Activated CD8-positive, alpha-beta memory T cell treated with anti-CD3 and anti-CD28 coated beads, Interleukin-2, amount 50 U/mL, for 48 hours (primary cell): ENCODE measurements at regions not wholly inside any gene's neighbourhood (a gene's known extent, or its start where the extent isn't known, plus 50 kb on each side); places are given as distances from the start of the nearest gene placed in this dataset.

Source experiments
- DNase-seq: peaks from one replicate; pipeline ENCODE4 v3.0.0-alpha.2; 2020

DNA sequence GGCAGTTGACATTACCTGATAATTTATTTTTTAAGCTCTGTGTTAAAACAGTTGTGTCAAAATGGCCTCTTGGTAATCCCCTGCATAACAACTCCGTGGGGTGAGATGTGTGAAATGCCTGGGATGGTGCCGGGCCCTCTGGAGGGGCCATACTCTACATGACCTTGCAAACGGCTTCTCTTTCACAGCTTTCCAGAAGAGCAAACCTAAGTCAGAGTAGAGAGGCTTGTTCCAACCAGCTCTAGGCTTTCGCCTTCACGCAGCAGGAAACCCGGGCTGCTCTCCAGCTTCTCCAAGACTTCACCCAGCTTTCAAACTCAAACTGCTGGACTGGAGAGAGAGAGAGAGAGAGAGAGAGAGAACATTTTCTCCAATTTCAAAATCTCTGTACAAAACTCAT, 120.1 kb downstream of the SNX18 start:
- DNase-seq, result no peak

DNA sequence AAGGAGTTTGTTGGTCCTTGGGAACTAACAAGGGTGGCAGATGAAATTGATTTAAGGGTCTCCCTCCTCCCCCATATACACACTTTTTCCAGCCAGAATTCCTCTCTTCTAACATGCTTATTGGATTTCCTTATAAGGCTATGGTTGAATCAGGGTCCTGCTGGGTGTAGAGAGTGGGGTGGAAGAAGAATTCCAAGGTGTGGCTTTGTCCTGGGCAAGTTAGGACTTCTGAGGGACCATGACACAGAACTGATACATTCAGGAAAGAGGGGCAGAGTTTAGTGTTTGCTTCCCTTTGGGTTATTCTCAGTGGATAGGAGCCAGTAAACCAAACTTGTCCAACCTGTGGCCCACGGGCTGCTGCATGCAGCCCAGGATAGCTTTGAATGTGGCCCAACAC, 116.5 kb downstream of the SNX18 start:
- DNase-seq, result no peak

DNA sequence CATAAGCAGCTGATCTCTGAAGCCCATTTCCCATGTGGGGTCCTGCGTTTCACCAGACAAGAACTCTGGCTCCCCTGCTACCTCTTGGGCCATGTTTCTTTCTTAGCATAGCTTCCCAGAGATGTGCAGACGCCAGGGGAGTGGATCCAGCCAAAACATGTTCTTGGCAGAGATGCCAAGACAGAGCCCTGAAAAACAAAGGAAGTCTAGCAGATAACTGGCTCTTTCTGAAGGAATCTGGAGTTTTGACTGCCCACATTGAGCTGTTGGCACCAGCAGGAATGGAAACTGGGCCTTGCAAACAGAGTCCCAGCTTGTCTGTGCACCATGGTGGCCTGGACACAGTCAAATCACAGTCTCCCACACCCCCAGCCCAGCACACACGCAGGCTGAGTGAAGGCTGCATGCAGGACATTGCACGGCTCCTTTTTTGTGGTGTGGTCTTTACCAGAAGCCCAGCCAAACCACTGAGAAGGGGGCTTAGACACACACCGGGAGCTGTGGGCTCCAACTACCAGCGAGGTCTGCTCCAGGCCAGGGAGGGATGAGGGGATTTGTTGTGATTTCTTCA, 114.7 kb downstream of the SNX18 start:
- no peak for DNase-seq

DNA sequence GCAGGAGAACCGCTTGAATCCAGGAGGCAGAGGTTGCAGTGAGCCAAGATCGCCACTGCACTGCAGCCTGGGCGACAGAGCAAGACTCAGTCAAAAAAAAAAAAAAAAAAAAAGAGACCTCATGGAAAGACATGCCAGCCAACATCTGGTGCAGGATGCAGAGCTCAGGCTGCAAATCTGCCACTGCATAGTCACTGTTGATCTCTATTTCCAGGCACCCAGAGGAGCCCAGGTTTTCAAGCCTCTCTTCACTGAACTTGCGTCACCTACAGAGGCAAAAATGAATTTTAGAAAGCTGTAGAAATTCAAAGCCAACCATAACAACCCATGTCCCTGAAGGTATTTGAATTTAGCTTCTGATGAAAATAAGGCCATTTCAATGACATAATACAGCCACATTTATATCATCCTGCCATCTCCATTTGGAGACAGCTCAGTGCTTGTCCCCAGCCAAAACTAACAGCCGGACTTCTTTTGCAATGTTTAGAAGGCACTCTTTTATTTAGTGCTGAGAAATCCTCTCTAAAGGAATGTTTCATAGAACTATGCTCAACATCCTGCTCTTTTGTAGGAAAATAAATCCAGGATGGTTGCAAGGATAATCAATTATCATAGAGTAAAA, 113.3 kb downstream of the SNX18 start:
- DNase-seq, result no peak

DNA sequence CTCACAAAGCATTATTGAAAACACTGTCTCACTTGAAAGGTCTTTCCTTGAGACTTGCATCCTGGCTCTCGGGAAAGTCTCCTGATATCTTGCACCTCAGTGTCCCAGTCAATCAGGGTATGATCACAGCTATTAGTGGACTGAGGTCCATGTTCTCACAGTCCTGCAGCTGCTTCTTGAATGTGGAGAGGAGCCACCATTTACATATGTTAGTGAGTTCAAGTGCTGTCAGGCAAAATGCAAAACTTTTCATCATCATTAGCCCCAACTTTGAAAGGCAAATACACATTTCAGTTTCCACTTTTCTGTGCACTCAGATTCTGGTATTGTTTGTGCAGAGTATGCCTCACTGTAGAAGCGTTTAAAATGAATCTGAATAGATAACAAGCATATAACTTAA, 111.6 kb downstream of the SNX18 start:
- DNase-seq, result no peak

DNA sequence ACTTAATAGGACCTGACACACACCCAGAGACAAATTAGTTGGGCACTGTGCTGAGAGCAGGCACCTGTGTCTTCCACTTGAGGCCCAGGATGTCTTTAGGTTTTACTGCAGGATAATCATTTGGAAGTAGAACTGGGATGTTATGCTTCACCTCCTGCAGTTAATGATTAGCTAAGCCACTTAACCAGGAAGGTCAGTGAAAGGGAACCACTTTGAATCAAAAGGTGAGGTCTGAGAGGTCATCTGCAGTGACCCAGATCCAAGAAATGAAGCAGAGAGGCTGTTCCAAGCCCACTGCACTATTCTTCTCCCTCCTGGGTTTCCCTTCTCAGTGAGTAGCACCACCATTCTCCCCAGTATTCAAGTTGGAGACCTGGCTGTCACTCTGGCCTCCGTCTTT, 110.5 kb downstream of the SNX18 start:
- no peak for DNase-seq

DNA sequence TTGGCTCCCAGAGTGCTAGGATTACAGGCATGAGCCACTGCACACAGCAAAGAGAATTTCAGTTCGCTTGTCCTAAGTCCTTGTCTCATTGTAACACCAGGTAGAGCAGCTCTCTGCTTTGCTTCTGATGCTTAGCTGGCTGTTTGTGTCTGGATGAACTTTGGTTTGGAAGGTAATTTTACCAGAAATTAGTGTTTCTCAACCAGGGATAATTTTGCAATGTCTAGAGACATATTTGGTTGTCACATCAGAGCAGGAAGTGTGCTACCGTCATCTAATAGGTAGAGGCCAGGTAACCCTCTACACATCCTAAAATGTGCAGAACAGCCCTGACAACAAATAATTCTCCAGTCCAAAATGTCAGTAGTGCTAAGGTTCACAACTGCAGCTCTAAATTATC, 108.8 kb downstream of the SNX18 start:
- no peak for DNase-seq

DNA sequence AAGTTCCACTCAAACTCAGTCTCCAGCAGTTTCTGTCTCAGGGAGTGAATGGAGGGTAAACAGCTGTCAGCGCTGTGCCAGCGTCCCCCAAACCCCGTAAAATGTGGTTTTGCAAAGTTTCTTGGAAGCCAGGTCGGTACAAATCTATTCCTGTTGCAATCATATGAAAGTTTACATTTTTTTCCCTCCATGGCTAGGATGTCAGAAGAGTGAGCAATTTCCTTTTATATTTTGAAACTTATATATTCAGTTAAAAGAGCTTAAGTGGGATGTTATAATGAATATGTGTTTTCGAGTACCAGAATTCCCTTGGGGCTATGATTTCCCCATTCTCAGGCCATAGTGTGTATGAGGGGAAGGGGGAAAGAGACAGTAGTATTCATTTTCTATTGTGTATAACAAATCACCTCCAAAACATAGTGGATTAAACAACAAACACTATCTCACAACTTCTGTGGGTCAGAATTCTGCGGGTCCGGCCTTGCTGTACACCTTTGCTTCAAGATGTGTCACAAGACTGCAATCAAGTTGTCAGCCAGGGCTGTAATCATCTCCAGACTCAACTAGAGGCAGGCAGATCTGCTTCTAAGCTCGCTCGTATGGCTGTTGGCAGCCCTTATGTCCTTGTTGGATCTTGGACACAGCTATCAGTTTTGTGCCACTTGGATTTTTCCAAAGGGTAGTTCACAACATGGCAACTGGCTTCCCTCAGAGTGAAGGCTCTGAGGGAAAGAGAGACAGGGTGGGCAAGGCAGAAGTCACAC, 107.4 kb downstream of the SNX18 start:
- no peak for DNase-seq

DNA sequence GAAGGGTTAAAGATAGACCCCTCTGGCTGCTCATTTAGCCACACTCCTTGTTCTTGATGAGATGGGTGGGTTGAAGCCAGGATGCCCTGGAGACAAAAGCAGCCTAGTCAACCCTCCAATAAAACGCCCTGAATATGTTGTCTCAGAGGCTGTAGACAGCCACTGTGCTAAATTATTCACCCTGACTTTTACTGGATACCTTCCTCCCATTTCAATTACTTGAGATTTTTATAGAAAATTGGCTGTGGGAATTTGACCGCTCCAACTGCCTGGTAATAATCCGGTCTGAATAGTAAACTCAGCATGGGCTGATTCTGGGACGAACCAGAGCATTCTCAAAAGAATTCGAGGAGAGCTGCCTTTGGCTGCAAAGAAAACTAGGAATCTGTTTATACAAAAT, 104.2 kb downstream of the SNX18 start:
- DNase-seq, result no peak

DNA sequence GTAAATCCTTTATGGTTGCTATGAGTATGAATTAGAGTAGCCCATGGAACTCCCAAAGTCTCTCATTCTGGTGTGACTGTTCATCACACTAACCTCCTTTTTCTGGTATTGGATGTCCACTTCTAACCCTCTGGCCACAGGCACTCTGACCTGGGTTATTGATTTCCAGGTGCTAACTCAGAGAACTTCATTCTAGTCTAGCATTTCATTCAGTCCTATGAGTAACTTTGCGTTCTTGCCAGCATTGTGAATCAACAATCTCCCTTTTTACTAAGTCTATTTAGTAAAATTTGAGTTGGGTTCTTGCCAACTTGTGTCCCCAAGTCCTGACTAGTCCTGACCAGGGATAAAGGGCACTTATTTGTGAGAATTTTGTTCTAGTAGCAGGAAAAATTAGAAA, 103.5 kb downstream of the SNX18 start:
- DNase-seq, result no peak

DNA sequence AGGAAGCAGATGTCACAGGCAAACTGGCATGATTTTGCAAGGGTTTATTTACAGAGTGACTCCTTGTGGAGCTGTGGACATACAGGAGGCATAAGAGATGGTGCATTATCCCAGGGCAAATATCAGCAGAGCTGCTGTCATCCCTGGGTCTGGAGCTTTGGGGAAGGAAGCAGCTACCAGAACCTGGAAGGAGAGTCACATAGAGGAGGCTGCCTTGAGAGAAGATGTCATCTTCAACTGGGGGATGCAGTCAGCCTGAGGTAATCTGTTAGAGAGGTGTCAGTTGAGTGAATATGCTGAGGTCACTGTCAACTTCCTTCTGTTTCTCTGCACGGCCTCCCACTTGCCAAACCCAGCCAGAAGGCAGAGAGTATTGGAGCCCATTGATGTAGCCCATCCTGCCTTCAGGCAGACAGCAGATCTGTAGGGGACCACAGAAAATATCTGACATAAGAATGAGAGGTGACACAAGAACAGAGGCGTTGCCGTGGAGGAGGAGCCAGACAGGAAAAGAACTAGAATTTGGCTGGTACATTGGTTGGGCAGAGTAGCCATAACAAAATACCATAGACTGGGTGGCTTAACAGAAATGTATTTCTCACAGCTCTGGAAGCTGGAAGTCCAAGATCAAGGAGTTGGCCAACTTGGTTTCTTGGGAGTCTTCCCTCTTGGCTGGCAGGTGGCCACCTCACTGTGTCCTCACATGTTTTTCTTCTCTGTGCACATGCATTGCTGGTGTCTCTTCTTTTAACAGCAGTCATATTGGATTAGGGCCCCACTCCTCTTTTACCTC, 102.8 kb downstream of the SNX18 start:
- no peak for DNase-seq

DNA sequence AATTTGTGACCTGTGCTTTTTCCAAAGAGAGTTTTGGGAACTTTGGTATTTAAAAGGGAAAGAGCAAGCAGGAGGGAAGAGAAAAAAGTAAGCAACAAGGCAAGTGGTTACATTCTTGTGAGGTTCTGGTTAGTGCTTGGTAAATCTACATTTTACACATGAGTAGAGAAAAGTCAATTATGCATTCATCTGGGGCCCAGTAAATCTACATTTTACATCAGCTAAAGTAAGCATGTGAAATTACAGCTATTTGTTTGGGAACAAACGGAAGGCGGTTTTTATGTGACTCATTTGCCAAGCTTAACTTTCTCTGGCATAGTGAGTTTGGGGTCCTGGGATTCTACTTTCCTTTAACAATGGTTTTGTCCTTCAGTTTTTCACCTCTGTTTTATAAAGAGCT, 102.2 kb downstream of the SNX18 start:
- no peak for DNase-seq

DNA sequence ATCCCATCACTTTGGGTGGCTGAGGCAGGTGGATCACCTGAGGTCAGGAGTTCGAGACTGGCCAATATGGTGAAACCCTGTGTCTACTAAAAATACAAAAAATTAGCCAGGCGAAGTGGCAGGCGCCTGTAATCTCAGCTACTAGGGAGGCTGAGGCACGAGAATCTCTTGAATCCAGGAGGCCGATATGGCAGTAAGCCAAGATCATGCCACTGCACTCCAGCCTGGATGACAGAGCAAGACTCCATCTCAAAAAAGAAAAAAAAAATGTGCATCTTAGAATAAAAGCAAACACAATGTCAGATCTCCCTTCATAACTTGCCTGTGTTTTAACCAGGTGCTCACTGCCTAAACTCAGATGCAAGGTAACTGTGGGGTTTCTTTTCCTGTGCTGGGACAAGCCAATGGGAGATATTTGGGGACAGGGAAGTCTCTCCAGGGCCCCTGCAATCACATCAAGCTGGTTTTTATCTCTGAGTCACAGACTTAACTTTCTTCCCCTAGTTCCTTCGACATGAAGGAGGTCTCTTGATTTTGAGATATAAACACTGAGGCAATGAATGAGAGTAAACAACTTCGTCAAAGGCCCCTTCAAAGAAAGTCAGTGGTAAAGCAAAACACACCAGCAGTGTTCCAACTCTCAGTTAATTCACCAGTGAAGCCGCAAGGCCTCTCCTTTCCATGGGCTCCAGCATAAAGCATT, 99.1 kb downstream of the SNX18 start:
- DNase-seq, result no peak

DNA sequence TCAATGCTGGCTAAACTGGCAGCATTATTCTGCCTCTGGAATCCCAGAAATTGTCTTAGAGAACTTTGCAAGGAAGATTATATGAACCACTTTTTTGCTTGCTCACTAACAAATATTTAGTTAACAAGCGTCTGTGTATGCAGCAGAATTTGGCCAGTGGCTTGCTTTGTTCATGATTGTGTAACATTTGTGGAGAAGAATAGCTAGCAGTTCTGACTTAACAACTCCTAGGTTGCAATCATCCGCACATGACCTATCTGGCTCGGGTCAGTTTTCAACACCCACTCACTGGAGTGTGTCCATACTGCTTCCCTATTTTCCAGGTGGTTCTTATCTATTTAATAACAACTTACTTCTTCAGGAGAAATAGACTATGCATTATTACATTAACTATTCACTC, 98.5 kb downstream of the SNX18 start:
- no peak for DNase-seq

DNA sequence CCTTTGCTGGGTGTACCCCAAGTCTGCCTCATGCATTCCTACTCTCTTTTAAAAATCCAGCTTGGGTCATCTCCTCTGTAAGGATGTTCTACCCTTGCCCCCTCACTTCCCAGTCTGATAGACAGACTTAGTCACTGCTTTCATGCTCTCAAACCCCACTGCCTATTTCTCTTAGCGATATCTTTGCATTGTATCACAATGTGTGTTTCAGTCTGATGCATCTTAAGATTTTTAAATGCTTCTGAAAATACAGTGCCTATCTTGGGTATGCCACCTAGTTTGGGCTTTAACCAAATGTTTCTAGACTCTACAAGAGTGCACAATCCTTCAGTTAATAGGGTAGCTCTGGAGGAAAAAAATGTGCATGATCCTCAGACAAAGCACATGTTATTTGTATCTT, 97.8 kb downstream of the SNX18 start:
- no peak for DNase-seq

DNA sequence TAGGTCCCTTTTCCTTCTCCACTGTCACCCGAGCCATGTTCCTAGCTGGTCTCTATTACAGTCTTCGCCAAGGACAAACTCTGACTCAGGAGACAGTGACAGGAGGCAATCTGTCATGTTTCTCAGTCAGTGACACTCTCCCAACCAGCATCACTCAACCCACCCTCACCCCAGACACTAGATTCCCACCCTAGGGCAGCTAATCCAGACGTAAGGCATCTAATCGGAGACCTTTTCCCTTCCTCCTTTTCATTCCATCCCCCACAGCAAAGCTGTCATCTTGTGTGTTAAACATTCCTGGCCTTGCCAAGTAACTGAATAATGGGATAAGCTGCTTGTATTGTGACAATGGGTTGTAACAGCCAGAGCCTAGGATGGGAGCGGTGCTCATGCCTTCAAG, 95.2 kb downstream of the SNX18 start:
- no peak for DNase-seq

DNA sequence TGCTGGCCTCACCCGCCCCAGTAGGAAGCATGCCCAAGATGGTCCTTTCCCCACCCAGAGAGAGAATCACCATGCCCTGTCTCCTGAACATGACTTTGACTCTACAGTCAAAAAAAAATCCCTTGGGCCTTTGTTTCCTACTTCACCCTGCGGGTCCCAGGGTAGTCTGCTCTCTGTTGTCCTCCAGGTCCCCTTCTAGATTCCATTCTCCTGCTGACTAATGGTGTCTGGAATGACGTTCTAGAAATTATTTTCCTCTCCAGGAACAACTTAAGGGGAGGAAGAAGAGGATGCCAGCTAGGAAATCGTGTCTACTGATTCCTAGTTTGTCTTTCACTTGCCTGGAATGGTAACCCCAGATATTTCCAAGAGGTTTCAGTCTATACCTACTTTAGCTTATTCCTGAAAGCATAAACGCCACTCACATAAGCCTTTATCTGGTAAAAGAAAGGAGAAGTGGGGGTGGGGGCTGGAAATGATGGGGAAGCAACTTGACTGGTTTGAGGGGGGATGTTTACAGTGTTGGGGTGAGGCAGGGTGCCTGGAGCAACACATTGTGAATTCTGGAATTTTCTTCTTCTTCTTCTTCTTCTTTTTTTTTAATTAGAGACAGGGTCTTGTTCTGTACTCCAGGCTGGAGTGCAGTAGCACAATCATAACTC, 93.9 kb downstream of the SNX18 start:
- DNase-seq, result no peak

DNA sequence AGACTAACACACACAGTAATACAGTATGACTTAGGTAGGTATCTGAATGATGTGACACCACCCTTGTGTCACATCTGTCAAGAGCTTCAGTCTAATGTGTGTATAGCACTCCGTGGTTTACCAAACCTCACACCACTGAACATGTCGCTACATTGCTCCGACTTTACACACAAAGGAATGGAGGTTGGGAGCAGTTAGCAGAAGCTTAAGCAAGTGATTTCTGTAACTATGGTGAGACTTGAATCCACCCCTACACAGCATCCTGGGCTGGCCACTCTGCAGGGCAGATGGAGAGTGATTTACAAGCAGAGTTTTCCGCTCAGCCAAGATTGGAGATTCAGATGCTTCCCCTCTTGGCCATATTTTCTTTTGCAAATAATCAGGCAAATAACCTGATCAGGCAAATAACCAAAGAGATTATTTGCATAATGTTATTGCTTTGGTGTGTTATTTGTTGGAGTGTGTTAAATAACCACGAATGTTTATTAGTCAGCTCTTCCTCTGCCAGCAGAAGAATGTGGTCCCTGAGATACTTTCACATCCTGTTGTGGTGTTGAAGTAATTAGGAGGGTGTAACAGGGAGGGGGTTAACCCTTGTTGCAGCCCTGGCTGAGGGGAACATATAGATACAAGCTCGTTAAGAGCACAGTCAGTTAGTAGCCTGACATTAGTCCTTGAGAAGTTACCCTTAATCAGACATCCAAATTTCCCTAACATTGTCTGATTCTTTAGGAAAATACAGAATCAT, 92.8 kb downstream of the SNX18 start:
- no peak for DNase-seq

DNA sequence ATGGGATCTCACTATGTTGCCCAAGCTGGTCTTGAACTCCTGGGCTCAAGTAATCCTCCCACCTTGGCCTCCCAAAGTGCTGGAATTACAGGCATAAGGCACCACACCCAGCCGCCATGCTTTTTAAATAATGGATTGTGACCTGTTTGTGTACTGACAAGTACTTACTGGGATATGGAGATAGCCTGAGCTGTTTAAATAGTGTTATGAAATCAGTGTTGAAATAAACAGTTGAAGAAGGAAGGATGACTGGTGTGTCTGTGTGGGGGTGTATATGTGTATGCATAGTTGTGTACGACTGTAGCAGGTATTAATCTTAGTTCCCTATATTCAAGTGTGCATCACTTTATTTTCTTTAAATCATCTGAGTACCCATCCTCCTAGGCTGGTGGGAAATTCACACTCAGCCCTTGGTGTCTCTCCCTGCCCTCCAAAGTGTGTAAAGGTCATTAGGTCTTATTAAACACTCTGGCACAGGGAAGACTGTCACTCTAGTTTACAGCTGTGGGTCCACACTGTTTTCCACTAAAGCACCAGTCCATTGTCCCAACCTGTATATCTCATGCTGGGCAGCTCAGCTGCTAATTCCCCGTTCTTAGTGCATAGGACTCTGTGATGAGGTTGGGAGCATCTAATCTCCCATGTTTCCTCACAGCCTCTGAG, 91.0 kb downstream of the SNX18 start:
- DNase-seq, result no peak

DNA sequence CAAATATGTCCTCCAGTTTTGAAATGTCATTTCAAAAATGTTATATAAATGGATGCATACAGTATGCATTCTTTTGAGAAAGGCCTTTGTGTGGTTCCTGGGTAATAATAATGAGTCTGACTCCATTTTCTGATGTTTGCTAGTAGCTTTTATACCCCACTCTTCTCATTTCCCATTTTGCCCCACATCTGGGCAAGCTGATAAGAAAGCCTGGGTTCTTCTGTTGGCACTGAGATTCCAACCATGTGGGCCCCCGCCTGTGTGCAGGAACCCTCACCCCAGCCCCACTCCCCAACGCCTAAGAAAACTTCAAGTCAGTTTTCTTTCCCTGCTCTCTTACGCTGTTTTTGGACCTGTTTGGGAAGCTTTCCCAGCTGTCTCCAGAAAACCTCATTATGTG, 89.4 kb downstream of the SNX18 start:
- no peak for DNase-seq

DNA sequence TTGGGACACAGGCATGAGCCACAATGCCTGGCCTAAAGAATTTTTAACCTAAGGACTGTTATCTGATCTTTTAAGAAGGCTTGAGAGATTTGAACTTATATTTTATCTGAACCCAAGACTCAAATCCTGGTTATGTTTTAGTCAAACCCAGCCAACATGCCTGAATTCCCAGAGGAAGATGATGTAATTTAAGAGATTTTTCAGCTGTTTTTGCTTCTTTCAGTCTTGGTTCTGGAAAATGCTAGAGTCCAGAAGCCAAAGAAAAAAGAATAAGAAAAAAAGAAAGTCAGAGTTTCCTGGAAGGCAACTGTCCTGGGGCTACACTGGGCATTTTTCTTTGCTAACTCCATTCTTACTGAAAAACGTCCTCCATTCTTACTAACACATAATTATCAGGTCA, 85.8 kb downstream of the SNX18 start:
- DNase-seq, result no peak
